Middle frontal gyrus (tissue), 1 donor: ENCODE measurements at regions not wholly inside any gene's neighbourhood (a gene's known extent, or its start where the extent isn't known, plus 50 kb on each side); places are given as distances from the start of the nearest gene placed in this dataset.
"Not testable (repeated sequence)": the region's sequence is repeated elsewhere in the genome, so short reads cannot be mapped to it uniquely, and the experiment has no call there.

Experiments
- DNase-seq: peaks from one replicate; pipeline ENCODE4 v3.0.0-alpha.2; 2015; ENCODE audit warnings: low spot score; ENCODE audit errors: extremely low spot score

DNA sequence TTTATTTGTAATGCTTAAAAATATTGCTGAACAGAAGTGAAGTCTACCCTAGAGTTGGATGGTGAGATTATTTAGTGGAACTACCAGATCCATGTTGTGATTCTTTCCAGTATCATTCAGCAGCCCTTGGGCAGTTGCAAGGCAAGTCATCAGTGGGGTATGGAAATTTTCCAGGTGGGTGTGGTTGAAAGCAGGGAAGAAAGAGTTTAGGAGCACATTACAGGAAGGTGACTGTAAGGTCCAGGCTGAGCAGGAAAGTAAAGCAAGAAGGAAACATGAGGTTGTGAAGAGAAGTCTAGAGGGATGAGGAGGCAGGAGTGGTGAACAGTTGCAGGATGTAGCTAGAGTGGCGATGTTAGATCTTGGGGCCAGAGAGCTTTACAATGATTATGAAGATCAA, 178.0 kb upstream of the ROPN1B start:
- DNase-seq, result not testable (repeated sequence)

GRCh38 chr3:125810010-125810409, 159.0 kb upstream of the ROPN1B start:
- DNase-seq, result not testable (repeated sequence)

DNA sequence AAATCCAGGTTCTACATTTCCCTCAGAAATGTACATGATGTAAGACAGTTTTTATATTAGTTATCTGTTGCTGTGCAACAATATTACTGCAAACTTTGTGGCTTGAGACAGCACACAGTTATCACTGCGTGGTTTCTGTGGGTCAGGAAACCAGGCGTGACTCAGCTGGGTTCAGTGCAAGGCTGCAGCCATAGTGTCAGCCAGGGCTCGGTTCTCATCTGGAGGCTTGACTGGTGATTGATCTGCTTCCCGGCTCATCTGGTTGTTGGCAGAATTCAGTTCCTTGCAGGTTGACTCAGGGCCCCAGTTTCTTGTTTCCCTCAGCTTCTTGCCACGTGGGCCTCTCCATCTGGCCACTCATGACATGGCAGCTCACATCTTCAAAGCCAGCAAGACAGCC, 146.8 kb upstream of the ROPN1B start:
- DNase-seq, result not testable (repeated sequence)

GRCh38 chr3:125831005-125831750, 137.8 kb upstream of the ROPN1B start:
- not testable (repeated sequence) for DNase-seq

- DNase-seq, result not testable (repeated sequence)
Measured at GRCh38 chr3:125835562-125835961, 133.4 kb upstream of the ROPN1B start.

DNA sequence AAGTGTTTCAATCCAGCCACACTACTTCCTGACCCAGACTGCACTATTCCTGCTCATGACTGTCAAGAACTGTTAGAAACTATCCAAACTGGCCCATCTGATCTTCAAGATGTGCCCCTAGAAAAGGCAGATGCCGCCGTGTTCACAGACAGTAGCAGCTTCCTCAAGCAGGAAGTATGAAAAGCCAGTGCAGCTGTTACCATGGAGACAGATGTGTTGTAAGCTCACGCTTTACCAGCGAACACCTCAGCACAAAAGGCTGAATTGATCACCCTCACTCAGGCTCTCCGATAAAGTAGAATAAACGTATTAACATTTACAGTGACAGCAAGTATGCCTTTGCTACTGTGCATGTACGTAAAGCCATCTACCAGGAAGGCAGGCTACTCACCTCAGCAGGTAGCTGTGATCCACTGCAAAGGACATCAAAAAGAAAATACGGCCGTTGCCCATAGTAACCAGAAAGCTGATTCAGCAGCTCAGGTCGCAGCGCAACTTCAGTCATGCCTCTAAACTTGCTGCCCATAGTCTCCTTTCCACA, 132.9 kb upstream of the ROPN1B start:
- DNase-seq, result not testable (repeated sequence)

DNA sequence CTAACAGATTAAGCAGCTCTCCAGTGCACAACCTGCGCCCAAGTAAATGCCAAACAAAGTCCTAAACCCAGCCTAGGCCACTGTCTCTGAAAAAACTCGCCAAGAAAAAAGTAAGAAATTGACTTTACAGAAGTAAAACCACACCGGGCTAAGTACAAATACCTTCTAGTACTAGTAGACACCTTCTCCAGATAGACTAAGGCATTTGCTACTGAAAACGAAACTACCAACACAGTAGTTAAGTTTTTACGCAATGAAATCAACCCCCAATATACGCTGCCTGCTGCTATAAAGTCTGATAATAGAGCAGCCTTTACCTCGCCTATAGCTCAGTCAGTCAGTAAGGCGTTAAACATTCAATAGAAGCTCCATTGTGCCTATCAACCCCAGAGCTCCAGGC, 132.2 kb upstream of the ROPN1B start:
- not testable (repeated sequence) for DNase-seq

- not testable (repeated sequence) for DNase-seq
Measured at GRCh38 chr3:125838857-125839256, 130.1 kb upstream of the ROPN1B start.

- DNase-seq, result not testable (repeated sequence)
Measured at GRCh38 chr3:125840465-125840864, 128.5 kb upstream of the ROPN1B start.

GRCh38 chr3:125847966-125848365, 121.0 kb upstream of the ROPN1B start:
- not testable (repeated sequence) for DNase-seq

DNA sequence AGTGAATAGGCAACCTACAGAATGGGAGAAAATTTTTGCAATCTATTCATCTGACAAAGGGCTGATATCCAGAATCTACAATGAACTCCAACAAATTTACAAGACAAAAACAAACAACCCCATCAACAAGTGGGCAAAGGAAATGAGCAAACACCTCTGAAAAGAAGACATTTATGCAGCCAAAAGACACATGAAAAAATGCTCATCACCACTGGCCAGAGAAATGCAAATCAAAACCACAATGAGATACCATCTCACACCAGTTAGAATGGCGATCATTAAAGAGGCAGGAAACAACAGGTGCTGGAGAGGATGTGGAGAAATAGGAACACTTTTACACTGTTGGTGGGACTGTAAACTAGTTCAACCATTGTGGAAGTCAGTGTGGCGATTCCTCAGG, 114.0 kb upstream of the ROPN1B start:
- not testable (repeated sequence) for DNase-seq

DNA sequence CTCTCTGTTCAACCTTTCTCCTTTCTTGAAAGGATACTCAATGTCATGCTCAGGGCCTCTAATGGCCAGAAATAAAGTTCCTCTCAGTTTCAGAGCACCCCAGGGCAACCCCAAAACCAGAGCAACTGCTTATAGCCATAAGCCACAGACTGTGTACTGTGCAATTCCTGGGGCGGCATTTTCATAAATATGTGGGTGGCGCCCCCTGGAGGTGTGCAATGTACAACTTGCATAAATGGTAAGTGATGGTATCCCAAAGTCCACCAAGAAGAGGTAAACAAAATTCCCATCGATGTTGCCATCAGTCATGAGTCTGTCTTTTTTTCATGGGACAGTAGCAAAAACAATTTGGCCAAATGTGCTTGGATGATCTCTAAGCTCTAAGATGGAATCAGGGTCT, 108.4 kb upstream of the ROPN1B start:
- DNase-seq, result not testable (repeated sequence)

DNA sequence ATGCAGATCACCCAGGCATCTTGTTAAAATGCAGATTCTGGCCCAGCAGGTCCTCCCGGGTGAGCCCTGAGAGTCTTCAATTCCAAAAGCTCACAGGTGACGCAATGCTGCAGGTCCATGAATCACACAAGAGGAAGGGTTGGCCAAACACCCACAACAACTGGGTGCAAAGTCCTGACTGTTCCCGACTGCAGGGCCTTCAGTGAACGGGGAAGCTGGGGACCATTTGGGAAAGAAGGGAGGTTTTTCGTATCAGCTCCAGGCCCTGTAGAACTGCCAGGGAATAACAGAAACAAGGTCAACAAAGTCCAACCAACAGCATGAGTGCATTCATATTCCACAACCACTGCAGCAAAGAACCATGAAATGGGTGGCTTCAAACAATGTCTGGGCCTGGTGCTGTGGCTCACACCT, 106.1 kb upstream of the ROPN1B start:
- not testable (repeated sequence) for DNase-seq

DNA sequence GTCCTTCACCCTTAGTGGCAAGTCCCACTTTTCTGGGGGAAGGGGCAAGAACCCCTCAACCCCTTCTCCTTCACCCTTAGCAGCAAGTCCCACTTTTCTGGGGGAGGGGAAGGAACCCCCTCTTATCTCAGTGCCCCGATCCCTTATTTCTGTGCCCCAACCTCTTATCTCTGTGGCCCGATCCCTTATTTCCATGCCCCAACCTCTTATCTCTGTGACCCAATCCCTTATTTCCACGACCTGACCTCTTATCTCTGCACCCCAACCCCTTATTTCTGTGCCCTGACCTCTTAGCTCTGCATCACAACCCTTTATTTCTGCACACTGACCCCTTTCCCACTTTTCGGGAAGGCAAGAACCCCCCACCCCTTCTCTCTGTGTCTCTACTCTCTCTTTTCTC, 104.4 kb upstream of the ROPN1B start:
- DNase-seq, result not testable (repeated sequence)

DNA sequence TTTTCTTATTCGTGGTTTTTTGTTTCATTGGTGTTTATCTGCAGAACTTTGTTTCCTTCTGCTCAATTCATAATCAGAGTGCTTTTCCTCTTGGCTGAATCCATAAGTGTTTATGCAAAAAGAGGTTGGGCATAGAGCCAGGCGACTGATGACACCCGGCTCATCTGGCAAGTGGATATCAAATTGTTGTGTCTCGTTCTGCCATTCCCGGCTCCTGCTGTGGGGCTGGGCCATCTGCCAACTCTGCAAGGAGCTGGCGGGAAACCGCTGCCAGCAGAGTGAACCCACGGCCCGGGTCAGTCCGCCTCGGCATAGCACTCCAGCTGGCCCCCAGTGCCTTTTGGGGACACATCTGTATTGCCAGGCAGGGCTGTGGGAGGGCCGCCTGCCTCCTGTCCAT, 83.0 kb upstream of the ROPN1B start:
- peak; percentile 3 for DNase-seq

GRCh38 chr3:125899181-125899580, 69.8 kb upstream of the ROPN1B start:
- DNase-seq, result not testable (repeated sequence)

DNA sequence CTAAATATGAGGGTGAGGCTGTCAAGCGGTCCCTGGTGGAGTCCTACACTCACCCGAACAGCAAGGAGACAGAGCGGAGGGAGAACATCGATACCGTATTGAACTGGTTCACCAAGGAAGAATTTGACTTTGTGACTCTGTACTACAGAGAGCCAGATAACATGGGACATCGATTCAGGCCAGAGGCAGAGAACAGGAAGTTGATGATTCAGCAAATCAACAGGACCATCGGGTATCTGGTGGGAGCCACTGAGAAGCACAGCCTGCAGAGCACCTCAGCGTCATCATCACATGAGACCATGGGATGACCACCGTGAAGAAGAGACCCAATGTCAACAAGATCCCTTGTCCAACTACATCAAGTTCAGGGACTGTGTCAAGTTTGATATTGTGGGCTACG, 67.5 kb upstream of the ROPN1B start:
- DNase-seq, result not testable (repeated sequence)

- DNase-seq, result not testable (repeated sequence)
Measured at GRCh38 chr3:125903780-125904455, 65.1 kb upstream of the ROPN1B start.

DNA sequence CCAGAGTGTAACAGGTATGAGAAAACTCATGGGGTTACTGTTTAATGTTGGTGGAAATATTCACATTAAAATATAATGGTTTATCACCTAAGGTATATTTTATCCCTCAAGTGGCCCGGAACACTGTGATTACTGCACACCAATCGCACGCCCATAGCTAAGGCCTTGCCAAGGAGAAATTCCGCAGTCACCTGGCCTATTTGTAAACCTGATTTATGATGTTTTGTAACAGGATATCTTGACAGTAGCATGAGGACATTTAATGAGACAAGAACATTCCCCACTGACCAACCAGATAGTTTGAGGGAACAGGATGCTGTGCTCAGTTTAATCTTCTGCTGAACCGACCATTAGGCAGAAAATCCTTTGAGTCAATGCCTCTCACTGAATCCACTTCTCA, 61.7 kb upstream of the ROPN1B start:
- DNase-seq, result not testable (repeated sequence)

- not testable (repeated sequence) for DNase-seq
Measured at GRCh38 chr3:125910851-125911250, 58.1 kb upstream of the ROPN1B start.

DNA sequence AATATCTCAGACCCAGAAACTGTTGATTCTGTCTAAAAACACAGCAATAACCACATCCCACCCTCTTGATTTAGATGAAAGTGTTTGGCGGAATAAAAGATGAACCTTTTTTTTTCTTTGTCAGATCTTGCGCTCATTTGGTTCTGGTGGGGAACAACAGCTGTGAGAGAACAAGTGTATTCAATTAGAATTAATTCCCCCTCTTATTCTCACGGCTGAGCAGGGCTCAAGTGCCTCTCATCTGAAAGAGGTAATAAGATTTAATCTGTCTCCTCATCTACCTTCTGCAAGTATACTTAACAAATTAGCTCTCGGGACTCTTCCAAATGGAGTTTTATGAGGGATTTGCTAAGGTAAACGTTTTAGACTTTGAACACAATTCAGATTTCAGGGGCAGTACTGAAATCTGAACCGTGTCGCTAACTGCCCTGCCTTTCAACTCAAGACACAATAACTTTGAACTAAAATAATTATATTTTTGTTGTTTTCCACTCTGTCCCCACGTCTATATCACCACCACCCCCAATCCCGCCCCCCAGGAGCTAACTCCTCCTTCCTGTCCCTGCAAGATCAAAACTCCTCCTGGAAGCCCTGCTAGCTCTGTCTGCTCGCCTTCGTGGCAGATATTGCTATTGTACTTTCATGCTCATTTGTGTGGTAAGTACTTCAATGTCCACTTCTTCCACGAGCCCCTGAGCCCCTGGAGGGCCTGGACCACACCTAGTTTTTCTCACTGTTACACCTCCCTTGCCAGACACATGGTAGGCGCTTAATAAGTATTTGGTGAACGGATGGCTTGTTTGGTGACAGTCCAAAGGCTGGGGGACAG, 54.2 kb upstream of the ROPN1B start:
- not testable (repeated sequence) for DNase-seq

GRCh38 chr3:125915437-125915787, 53.6 kb upstream of the ROPN1B start:
- DNase-seq, result not testable (repeated sequence)
